ENCODE measurements at regions not wholly inside any gene's neighbourhood (a gene's known extent, or its start where the extent isn't known, plus 50 kb on each side); places are given as distances from the start of the nearest gene placed in this dataset.

GRCh38 chr5:61596265-61596664 lies 264.2 kb downstream of the ZSWIM6 start:
- no peak for DNase-seq (ENCODE audit: low read depth in 3 of 3)

- DNase-seq (ENCODE audit: low read depth in 3 of 3): no peak
Measured at GRCh38 chr5:61597684-61598083, 265.6 kb downstream of the ZSWIM6 start.

GRCh38 chr5:61598126-61598525 lies 266.1 kb downstream of the ZSWIM6 start:
- DNase-seq (ENCODE audit: low read depth in 3 of 3): no peak

GRCh38 chr5:61599370-61600122 lies 267.5 kb downstream of the ZSWIM6 start:
- DNase-seq (ENCODE audit: low read depth in 3 of 3): no peak

- DNase-seq (ENCODE audit: low read depth in 3 of 3): no peak
Measured at GRCh38 chr5:61600123-61600444, 268.0 kb downstream of the ZSWIM6 start.

- no peak for DNase-seq (ENCODE audit: low read depth in 3 of 3)
Measured at GRCh38 chr5:61600945-61601511, 269.0 kb downstream of the ZSWIM6 start.

GRCh38 chr5:61603211-61603908 lies 271.3 kb downstream of the ZSWIM6 start:
- DNase-seq (ENCODE audit: low read depth in 3 of 3): no peak

GRCh38 chr5:61604076-61605025 lies 272.3 kb downstream of the ZSWIM6 start:
- no peak for DNase-seq (ENCODE audit: low read depth in 3 of 3)

- DNase-seq (ENCODE audit: low read depth in 3 of 3): no peak
Measured at GRCh38 chr5:61609840-61610677, 278.0 kb downstream of the ZSWIM6 start.

GRCh38 chr5:61610678-61611024 lies 278.6 kb downstream of the ZSWIM6 start:
- DNase-seq (ENCODE audit: low read depth in 3 of 3): no peak

- DNase-seq (ENCODE audit: low read depth in 3 of 3): no peak
Measured at GRCh38 chr5:61612431-61612830, 280.4 kb downstream of the ZSWIM6 start.

- DNase-seq (ENCODE audit: low read depth in 3 of 3): no peak
Measured at GRCh38 chr5:61613679-61614078, 281.6 kb downstream of the ZSWIM6 start.

- no peak for DNase-seq (ENCODE audit: low read depth in 3 of 3)
Measured at GRCh38 chr5:61614606-61615005, 282.5 kb downstream of the ZSWIM6 start.

GRCh38 chr5:61617039-61617438 lies 285.0 kb downstream of the ZSWIM6 start:
- no peak for DNase-seq (ENCODE audit: low read depth in 3 of 3)

GRCh38 chr5:61617995-61618525 lies 286.0 kb downstream of the ZSWIM6 start:
- no peak for DNase-seq (ENCODE audit: low read depth in 3 of 3)

GRCh38 chr5:61618577-61618976 lies 286.5 kb downstream of the ZSWIM6 start:
- DNase-seq (ENCODE audit: low read depth in 3 of 3): no peak

GRCh38 chr5:61619289-61619688 lies 287.2 kb downstream of the ZSWIM6 start:
- no peak for DNase-seq (ENCODE audit: low read depth in 3 of 3)

GRCh38 chr5:61619777-61620518 lies 287.9 kb downstream of the ZSWIM6 start:
- no peak for DNase-seq (ENCODE audit: low read depth in 3 of 3)

GRCh38 chr5:61620699-61621182 lies 288.7 kb downstream of the ZSWIM6 start:
- no peak for DNase-seq (ENCODE audit: low read depth in 3 of 3)

GRCh38 chr5:61621202-61621650 lies 289.2 kb downstream of the ZSWIM6 start:
- no peak for DNase-seq (ENCODE audit: low read depth in 3 of 3)

Data from stimulated activated CD4-positive, alpha-beta T cell treated with anti-CD3 and anti-CD28 coated beads, TNF-alpha, amount 100 ng/mL, for 48 hours (primary cell).